ENCODE measurements at regions not wholly inside any gene's neighbourhood (a gene's known extent, or its start where the extent isn't known, plus 50 kb on each side); places are given as distances from the start of the nearest gene placed in this dataset.

DNA sequence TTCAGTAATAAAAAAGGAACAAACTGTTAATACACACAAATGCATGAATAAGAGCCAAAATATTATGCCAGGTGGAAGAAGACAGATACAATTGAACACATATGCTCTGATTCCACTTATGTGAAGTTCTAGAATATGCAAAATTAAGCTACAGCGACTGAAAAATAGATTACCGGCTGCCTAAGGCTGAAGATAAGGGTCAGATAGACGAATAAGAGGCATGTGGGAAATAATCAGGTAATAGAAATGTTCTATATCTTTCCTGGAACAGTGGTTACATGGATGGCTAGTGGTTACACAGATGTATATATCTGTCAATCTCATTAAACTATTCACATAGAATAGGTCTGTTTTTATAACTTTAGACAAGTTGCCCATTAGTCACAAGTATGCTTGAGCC is 51.9 kb upstream of the REG3G start:
- TF ChIP-seq, protein P1, sequence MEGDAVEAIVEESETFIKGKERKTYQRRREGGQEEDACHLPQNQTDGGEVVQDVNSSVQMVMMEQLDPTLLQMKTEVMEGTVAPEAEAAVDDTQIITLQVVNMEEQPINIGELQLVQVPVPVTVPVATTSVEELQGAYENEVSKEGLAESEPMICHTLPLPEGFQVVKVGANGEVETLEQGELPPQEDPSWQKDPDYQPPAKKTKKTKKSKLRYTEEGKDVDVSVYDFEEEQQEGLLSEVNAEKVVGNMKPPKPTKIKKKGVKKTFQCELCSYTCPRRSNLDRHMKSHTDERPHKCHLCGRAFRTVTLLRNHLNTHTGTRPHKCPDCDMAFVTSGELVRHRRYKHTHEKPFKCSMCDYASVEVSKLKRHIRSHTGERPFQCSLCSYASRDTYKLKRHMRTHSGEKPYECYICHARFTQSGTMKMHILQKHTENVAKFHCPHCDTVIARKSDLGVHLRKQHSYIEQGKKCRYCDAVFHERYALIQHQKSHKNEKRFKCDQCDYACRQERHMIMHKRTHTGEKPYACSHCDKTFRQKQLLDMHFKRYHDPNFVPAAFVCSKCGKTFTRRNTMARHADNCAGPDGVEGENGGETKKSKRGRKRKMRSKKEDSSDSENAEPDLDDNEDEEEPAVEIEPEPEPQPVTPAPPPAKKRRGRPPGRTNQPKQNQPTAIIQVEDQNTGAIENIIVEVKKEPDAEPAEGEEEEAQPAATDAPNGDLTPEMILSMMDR (tag by site-specific recombination; IDR thresholded peaks at IDR 0.05), result no peak
- TF ChIP-seq, protein P2, sequence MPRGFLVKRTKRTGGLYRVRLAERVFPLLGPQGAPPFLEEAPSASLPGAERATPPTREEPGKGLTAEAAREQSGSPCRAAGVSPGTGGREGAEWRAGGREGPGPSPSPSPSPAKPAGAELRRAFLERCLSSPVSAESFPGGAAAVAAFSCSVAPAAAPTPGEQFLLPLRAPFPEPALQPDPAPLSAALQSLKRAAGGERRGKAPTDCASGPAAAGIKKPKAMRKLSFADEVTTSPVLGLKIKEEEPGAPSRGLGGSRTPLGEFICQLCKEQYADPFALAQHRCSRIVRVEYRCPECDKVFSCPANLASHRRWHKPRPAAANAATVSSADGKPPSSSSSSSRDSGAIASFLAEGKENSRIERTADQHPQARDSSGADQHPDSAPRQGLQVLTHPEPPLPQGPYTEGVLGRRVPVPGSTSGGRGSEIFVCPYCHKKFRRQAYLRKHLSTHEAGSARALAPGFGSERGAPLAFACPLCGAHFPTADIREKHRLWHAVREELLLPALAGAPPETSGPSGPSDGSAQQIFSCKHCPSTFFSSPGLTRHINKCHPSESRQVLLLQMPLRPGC (tag by site-specific recombination; IDR thresholded peaks at IDR 0.05), result no peak
- TF ChIP-seq, protein P3, sequence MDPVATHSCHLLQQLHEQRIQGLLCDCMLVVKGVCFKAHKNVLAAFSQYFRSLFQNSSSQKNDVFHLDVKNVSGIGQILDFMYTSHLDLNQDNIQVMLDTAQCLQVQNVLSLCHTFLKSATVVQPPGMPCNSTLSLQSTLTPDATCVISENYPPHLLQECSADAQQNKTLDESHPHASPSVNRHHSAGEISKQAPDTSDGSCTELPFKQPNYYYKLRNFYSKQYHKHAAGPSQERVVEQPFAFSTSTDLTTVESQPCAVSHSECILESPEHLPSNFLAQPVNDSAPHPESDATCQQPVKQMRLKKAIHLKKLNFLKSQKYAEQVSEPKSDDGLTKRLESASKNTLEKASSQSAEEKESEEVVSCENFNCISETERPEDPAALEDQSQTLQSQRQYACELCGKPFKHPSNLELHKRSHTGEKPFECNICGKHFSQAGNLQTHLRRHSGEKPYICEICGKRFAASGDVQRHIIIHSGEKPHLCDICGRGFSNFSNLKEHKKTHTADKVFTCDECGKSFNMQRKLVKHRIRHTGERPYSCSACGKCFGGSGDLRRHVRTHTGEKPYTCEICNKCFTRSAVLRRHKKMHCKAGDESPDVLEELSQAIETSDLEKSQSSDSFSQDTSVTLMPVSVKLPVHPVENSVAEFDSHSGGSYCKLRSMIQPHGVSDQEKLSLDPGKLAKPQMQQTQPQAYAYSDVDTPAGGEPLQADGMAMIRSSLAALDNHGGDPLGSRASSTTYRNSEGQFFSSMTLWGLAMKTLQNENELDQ (tag by site-specific recombination; IDR thresholded peaks at IDR 0.05; ENCODE audit: low read depth), result no peak
- TF ChIP-seq ZNF670 (tag by site-specific recombination; IDR thresholded peaks at IDR 0.05; ENCODE audit: low read depth) (no peak), ZNF138 (tag by site-specific recombination; IDR thresholded peaks at IDR 0.05; ENCODE audit: borderline replicate concordance) (no peak)

Data from HEK293 (cell line).